Naive thymus-derived CD4-positive, alpha-beta T cell (primary cell): ENCODE measurements at regions not wholly inside any gene's neighbourhood (a gene's known extent, or its start where the extent isn't known, plus 50 kb on each side); places are given as distances from the start of the nearest gene placed in this dataset.

Source experiments
- ATAC-seq: fragments of 150-1000 bp; cut with Tn5 transposase; 2 replicates; pipeline ENCODE4 v1.10.0; 2021; ENCODE audit warnings: mild to moderate bottlenecking, moderate library complexity
- CTCF ChIA-PET: fragments of 350-600 bp; sonication (Branson Sonifier 250); formaldehyde crosslinking; loops from one replicate; lab custom pipeline; 2021; ENCODE audit warnings: antibody characterized with exemption; lab: Charles Lee
- POLR2A ChIA-PET: fragments of 350-600 bp; sonication (Branson Sonifier 250); formaldehyde crosslinking; loops from one replicate; lab custom pipeline; 2021; ENCODE audit warnings: antibody characterized with exemption, inconsistent platforms; lab: Charles Lee
- DNase-seq, 9 donors: peaks; one replicate each; pipeline versions ENCODE4 v3.0.0 to v3.0.0-alpha.2; 2020 to 2022; ENCODE audit warnings: mixed read lengths in 1 of 9
- H3K27ac ChIP-seq: one replicate; pipeline ENCODE4 v1.7.0; 2013; ENCODE audit warnings: mild to moderate bottlenecking, low read depth, low read length, moderate library complexity
- H3K27me3 ChIP-seq, 2 donors: one replicate each; pipeline ENCODE4 v1.7.0; 2013; ENCODE audit warnings: low read length in 2 of 2, mild to moderate bottlenecking in 2 of 2, moderate library complexity in 2 of 2; ENCODE audit not compliant: control insufficient read depth in 2 of 2, insufficient read depth in 2 of 2
- H3K36me3 ChIP-seq, 3 experiments: 1 replicate in 2 of 3; 2 replicates in 1 of 3; pipeline ENCODE4 v1.7.0; 2013; ENCODE audit warnings: low read length in 3 of 3, mild to moderate bottlenecking in 3 of 3, moderate library complexity in 1 of 3; ENCODE audit not compliant: insufficient read depth in 3 of 3, control insufficient read depth in 2 of 3
- H3K4me1 ChIP-seq, 2 donors: one replicate each; pipeline ENCODE4 v1.7.0; 2013; ENCODE audit warnings: low read length in 2 of 2, mild to moderate bottlenecking in 2 of 2, moderate library complexity in 1 of 2; ENCODE audit not compliant: control insufficient read depth in 2 of 2, insufficient read depth in 2 of 2
- H3K4me3 ChIP-seq: 2 replicates; pipeline ENCODE4 v1.7.0; 2013; ENCODE audit warnings: mild to moderate bottlenecking, low read length
- H3K9me3 ChIP-seq, 3 experiments: 1 replicate in 2 of 3; 2 replicates in 1 of 3; pipeline ENCODE4 v1.7.0; 2013; ENCODE audit warnings: low read length in 3 of 3; ENCODE audit not compliant: control insufficient read depth in 2 of 3
- H3K27ac Mint-ChIP-seq, 9 donors: one replicate each; pipeline ENCODE4 v1.8.0; 2020 to 2022; ENCODE audit warnings: mixed read lengths in 9 of 9, mild to moderate bottlenecking in 8 of 9, moderate library complexity in 5 of 9, inconsistent platforms in 2 of 9
- H3K27me3 Mint-ChIP-seq, 5 donors: one replicate each; pipeline ENCODE4 v1.8.0; 2021 to 2022; ENCODE audit warnings: mixed read lengths in 5 of 5, mild to moderate bottlenecking in 1 of 5
- H3K36me3 Mint-ChIP-seq, 5 donors: one replicate each; pipeline ENCODE4 v1.8.0; 2020 to 2022; ENCODE audit warnings: mixed read lengths in 5 of 5, mild to moderate bottlenecking in 3 of 5, inconsistent platforms in 1 of 5
- H3K4me1 Mint-ChIP-seq, 7 donors: one replicate each; pipeline ENCODE4 v1.8.0; 2020 to 2022; ENCODE audit warnings: mixed read lengths in 7 of 7, mild to moderate bottlenecking in 3 of 7, inconsistent platforms in 1 of 7
- H3K4me3 Mint-ChIP-seq, 10 donors: one replicate each; pipeline ENCODE4 v1.8.0; 2020 to 2022; ENCODE audit warnings: mild to moderate bottlenecking in 10 of 10, mixed read lengths in 10 of 10, moderate library complexity in 6 of 10, inconsistent platforms in 2 of 10
- H3K9me3 Mint-ChIP-seq, 11 donors: one replicate each; pipeline ENCODE4 v1.8.0; 2020 to 2022; ENCODE audit warnings: mixed read lengths in 11 of 11, mild to moderate bottlenecking in 4 of 11, inconsistent platforms in 1 of 11, moderate library complexity in 1 of 11
- intact Hi-C, 2 donors: fragments of 100-400 bp; cut with micrococcal nuclease; formaldehyde crosslinking; loops; one replicate each; pipeline ENCODE4 v1.15.1; 2023

- POLR2A ChIA-PET: no interaction called here
- H3K27ac Mint-ChIP-seq: no peak overlapping the region
Measured at GRCh38 chr15:52857937-52858781, 68.0 kb upstream of the ONECUT1 start.

GRCh38 chr15:52857471-52857870 is 67.3 kb upstream of the ONECUT1 start:
- Mint-ChIP-seq H3K4me3 (no peak overlapping the region), H3K27ac (no peak overlapping the region), H3K9me3 (no peaks in the 10 kb centered on the region), H3K4me1 (no peaks in the 10 kb centered on the region), H3K27me3 (peaks cover 9 to 30% (median 18%) of the 10 kb centered on the region in 5 donors), H3K36me3 (no peaks in the 10 kb centered on the region)
- Histone ChIP-seq H3K36me3 (no peaks in the 10 kb centered on the region), H3K27ac (no peak overlapping the region), H3K4me1 (no peaks in the 10 kb centered on the region), H3K27me3 (no peaks in the 10 kb centered on the region), H3K4me3 (no peak overlapping the region), H3K9me3 (no peaks in the 10 kb centered on the region)
- ATAC-seq (no peak), DNase-seq (no peak)
- ChIA-PET POLR2A (no interaction called here), CTCF (no interaction called here)
- intact Hi-C loops: no loop called here

More at GRCh38 chr15:52857937-52858781, 68.0 kb upstream of the ONECUT1 start:
- CTCF ChIA-PET: no interaction called here
- DNase-seq: no peak
- Histone ChIP-seq H3K27ac (no peak overlapping the region), H3K27me3 (no peaks in the 10 kb centered on the region), H3K9me3 (no peaks in the 10 kb centered on the region), H3K4me1 (no peaks in the 10 kb centered on the region), H3K4me3 (no peak overlapping the region), H3K36me3 (no peaks in the 10 kb centered on the region)
- H3K9me3 Mint-ChIP-seq: no peaks in the 10 kb centered on the region
- H3K27me3 Mint-ChIP-seq: peaks cover 8 to 30% (median 18%) of the 10 kb centered on the region in 5 donors
- intact Hi-C loops: no loop called here
- no peak for ATAC-seq
- H3K4me1 Mint-ChIP-seq: no peaks in the 10 kb centered on the region
- no peak overlapping the region for H3K4me3 Mint-ChIP-seq
- no peaks in the 10 kb centered on the region for H3K36me3 Mint-ChIP-seq

- intact Hi-C loops: no loop called here
- POLR2A ChIA-PET: no interaction called here
- Histone ChIP-seq H3K4me1 (no peaks in the 10 kb centered on the region), H3K4me3 (no peak overlapping the region), H3K9me3 (no peaks in the 10 kb centered on the region), H3K27ac (no peak overlapping the region), H3K36me3 (no peaks in the 10 kb centered on the region), H3K27me3 (no peaks in the 10 kb centered on the region)
- ATAC-seq (no peak), DNase-seq (no peak)
- Mint-ChIP-seq H3K4me3 (no peak overlapping the region), H3K27me3 (peaks cover 11 to 30% (median 22%) of the 10 kb centered on the region in 5 donors), H3K27ac (no peak overlapping the region), H3K36me3 (no peaks in the 10 kb centered on the region), H3K4me1 (no peaks in the 10 kb centered on the region), H3K9me3 (no peaks in the 10 kb centered on the region)
- CTCF ChIA-PET: no interaction called here
Measured at GRCh38 chr15:52856286-52856685, 66.2 kb upstream of the ONECUT1 start.

GRCh38 chr15:52855157-52855556 is 65.0 kb upstream of the ONECUT1 start:
- POLR2A ChIA-PET: no interaction called here
- ATAC-seq (no peak), DNase-seq (no peak)
- Histone ChIP-seq H3K36me3 (no peaks in the 10 kb centered on the region), H3K4me1 (no peaks in the 10 kb centered on the region), H3K27ac (no peak overlapping the region), H3K4me3 (no peak overlapping the region), H3K9me3 (no peaks in the 10 kb centered on the region), H3K27me3 (no peaks in the 10 kb centered on the region)
- Mint-ChIP-seq H3K27ac (no peak overlapping the region), H3K4me1 (no peaks in the 10 kb centered on the region), H3K9me3 (peaks cover 0 to 2% (median 0%) of the 10 kb centered on the region in 11 donors), H3K4me3 (no peak overlapping the region), H3K27me3 (peaks cover 13 to 34% (median 22%) of the 10 kb centered on the region in 5 donors), H3K36me3 (no peaks in the 10 kb centered on the region)
- intact Hi-C loops: no loop called here
- CTCF ChIA-PET: no interaction called here

GRCh38 chr15:52844823-52845222 is 54.7 kb upstream of the ONECUT1 start:
- peaks cover 0 to 5% (median 0%) of the 10 kb centered on the region in 5 donors for H3K36me3 Mint-ChIP-seq
- no peaks in the 10 kb centered on the region for H3K4me1 Mint-ChIP-seq
- intact Hi-C loops: no loop called here
- H3K9me3 Mint-ChIP-seq: peaks cover 0 to 5% (median 2%) of the 10 kb centered on the region in 11 donors
- no peaks in the 10 kb centered on the region for H3K4me1 ChIP-seq
- no peak for DNase-seq
- no peak overlapping the region for H3K4me3 ChIP-seq
- H3K27ac ChIP-seq: no peak overlapping the region
- ChIA-PET POLR2A (interaction anchor here (1.6 kb wide), 1 partner anchor 41 kb away, joined by 4 read pairs; no protein-coding TSS in a partner anchor), CTCF (no interaction called here)
- no peaks in the 10 kb centered on the region for H3K27me3 ChIP-seq
- H3K27ac Mint-ChIP-seq: no peak overlapping the region
- H3K36me3 ChIP-seq: no peaks in the 10 kb centered on the region
- no peak for ATAC-seq
- no peak overlapping the region for H3K4me3 Mint-ChIP-seq
- peaks cover 5 to 47% (median 29%) of the 10 kb centered on the region in 5 donors for H3K27me3 Mint-ChIP-seq
- H3K9me3 ChIP-seq: no peaks in the 10 kb centered on the region
